ENCODE measurements at regions not wholly inside any gene's neighbourhood (a gene's known extent, or its start where the extent isn't known, plus 50 kb on each side); places are given as distances from the start of the nearest gene placed in this dataset.
"Not testable (repeated sequence)": the region's sequence is repeated elsewhere in the genome, so short reads cannot be mapped to it uniquely, and the experiment has no call there.

GRCh38 chr1:176396604-176397395, 66.2 kb upstream of the PAPPA2 start:
- intact Hi-C loops (cut with DNase I); ATAC-seq; DNase-seq (ENCODE audit: missing footprints): not testable (repeated sequence)

DNA sequence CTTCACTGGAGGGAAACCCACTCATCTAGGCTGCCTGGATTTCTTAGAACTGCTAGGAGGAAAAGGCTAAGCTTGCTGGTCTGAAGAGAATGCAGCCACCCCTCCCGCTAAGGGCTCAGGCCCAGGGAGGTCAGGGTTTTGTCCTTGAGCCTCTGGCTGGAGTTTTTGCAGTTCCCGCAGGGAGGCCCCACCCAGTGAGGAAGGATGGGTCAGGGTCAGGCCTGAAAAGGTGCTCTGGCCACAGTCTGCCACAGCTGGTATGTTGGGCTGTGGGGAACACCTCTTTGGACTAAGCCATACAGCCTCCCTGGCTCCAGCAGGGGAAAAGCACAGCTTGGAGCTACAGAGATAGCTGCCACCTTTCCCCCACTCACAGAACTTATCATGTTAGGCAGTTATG, 71.4 kb upstream of the PAPPA2 start:
- intact Hi-C loops (cut with DNase I), result no loop called here
- peak; percentile 62 for DNase-seq (ENCODE audit: missing footprints)
- peak; percentile 34 for ATAC-seq

- intact Hi-C loops (cut with DNase I), result no loop called here
- DNase-seq (ENCODE audit: missing footprints) (no peak), ATAC-seq (no peak)
Measured at GRCh38 chr1:176384841-176385240, 78.1 kb upstream of the PAPPA2 start.

GRCh38 chr1:176382163-176382562, 80.8 kb upstream of the PAPPA2 start:
- intact Hi-C loops (cut with DNase I), result no loop called here
- no peak for DNase-seq (ENCODE audit: missing footprints)

GRCh38 chr1:176379626-176380339, 83.2 kb upstream of the PAPPA2 start:
- intact Hi-C loops (cut with DNase I), result loop anchor here (5.0 kb wide), 2 partner anchors 88 to 463 kb away; no protein-coding TSS in a partner anchor
- ATAC-seq (no peak), DNase-seq (ENCODE audit: missing footprints) (no peak)

More at GRCh38 chr1:176382163-176382562, 80.8 kb upstream of the PAPPA2 start:
- ATAC-seq, result no peak

GRCh38 chr1:176374967-176375569, 87.9 kb upstream of the PAPPA2 start:
- DNase-seq (ENCODE audit: missing footprints), result peak; percentile 78
- intact Hi-C loops (cut with DNase I), result loop anchor here (1.0 to 5.0 kb wide), 5 partner anchors 92 to 508 kb away; no protein-coding TSS in a partner anchor
- peak; percentile 56 for ATAC-seq

- DNase-seq (ENCODE audit: missing footprints), result no peak
- intact Hi-C loops (cut with DNase I), result no loop called here
- ATAC-seq, result no peak
Measured at GRCh38 chr1:176364236-176364905, 98.6 kb upstream of the PAPPA2 start.

GRCh38 chr1:176349135-176349715, 113.8 kb upstream of the PAPPA2 start:
- intact Hi-C loops (cut with DNase I); ATAC-seq; DNase-seq (ENCODE audit: missing footprints): not testable (repeated sequence)

GRCh38 chr1:176341656-176342055, 121.3 kb upstream of the PAPPA2 start:
- ATAC-seq, result no peak
- DNase-seq (ENCODE audit: missing footprints), result no peak
- intact Hi-C loops (cut with DNase I), result no loop called here

- intact Hi-C loops (cut with DNase I), result no loop called here
- ATAC-seq, result no peak
- no peak for DNase-seq (ENCODE audit: missing footprints)
Measured at GRCh38 chr1:176338877-176339276, 124.1 kb upstream of the PAPPA2 start.

- DNase-seq (ENCODE audit: missing footprints) (no peak), ATAC-seq (no peak)
- intact Hi-C loops (cut with DNase I), result no loop called here
Measured at GRCh38 chr1:176330782-176331181, 123.7 kb upstream of the COP1 start.

GRCh38 chr1:176325664-176326063, 118.6 kb upstream of the COP1 start:
- DNase-seq (ENCODE audit: missing footprints) (no peak), ATAC-seq (no peak)
- intact Hi-C loops (cut with DNase I), result no loop called here

DNA sequence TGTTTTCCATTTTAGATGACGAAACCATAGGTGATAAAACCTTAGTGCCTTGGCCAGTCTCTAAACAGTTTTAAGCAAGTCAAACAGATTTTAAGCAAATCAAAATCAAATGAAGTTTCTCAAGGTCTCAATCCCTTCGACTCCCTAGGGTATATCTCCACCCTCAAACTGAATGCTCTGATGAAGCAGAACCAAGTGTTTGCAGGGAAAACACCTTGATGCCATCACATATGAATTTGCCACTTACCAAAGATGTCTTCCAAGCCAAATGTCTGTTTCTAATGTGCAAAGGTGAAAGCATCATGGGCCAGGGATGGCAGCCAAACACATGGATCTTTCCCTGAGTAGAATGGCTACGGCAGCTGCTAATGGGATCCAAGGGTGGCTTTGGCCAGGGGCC, 116.4 kb upstream of the COP1 start:
- intact Hi-C loops (cut with DNase I), result no loop called here
- ATAC-seq (no peak), DNase-seq (ENCODE audit: missing footprints) (no peak)

DNA sequence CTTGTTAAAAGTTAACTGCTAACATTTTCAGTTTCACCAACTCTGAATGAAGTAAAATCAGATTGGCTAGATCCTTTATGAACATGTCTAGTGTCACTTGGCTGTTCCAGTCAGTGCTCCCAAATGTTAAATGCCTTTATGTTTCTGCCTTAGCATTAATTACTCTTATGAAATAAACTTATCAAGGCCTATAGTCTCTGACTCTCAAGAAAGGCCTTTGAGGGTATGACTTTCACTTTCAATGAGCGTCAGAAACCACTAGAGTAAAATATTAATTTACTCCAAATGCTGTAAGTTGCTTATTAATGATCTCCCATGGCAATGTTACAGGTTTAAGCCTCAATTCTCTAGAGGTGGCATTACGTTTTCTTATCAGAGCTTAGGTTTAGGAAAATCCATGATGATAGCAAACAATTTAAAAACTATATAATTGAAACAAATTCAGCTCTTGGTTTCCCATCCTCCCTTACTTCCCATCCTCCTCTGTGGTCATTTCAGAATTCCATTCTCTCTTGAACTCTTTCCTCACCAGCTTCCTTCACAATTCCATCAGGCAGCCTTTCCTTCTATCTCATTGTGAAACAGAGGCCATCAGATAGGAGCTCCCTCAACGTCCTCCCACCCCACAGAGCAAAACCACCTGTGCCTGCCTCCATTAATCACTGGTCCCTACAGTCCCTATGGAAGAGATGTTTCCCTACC, 108.6 kb upstream of the COP1 start:
- DNase-seq (ENCODE audit: missing footprints) (no peak), ATAC-seq (no peak)
- intact Hi-C loops (cut with DNase I), result no loop called here

- peak; percentile 45 for DNase-seq (ENCODE audit: missing footprints)
- ATAC-seq; intact Hi-C loops (cut with DNase I): not testable (repeated sequence)
Measured at GRCh38 chr1:176296602-176297001, 89.5 kb upstream of the COP1 start.

GRCh38 chr1:176285996-176286395, 78.9 kb upstream of the COP1 start:
- intact Hi-C loops (cut with DNase I), result no loop called here
- ATAC-seq (no peak), DNase-seq (ENCODE audit: missing footprints) (no peak)

DNA sequence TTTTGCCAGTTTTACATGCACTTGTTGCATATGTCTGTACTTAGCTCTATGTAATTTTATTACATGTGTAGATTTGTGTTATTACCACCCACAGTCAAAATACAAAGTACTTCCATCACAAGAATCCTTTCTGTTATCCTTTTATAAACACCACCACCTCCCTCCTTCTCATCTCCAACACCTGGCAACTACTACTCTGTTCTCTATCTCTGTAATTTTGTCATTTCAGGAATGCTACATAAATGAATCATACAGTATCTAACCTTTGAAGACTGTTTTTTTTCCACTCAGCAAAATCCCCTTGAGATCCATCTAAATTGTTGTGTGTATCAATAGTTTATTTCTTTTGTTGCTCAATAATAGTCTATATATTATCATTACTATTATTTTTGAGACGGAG, 64.5 kb upstream of the COP1 start:
- DNase-seq (ENCODE audit: missing footprints) (no peak), ATAC-seq (no peak)
- intact Hi-C loops (cut with DNase I), result no loop called here
